Tibial nerve (tissue), 4 donors: ENCODE measurements at regions not wholly inside any gene's neighbourhood (a gene's known extent, or its start where the extent isn't known, plus 50 kb on each side); places are given as distances from the start of the nearest gene placed in this dataset.

Experiments used
- DNase-seq, 2 donors: peaks; one replicate each; pipeline ENCODE4 v3.0.0-alpha.2; 2019; ENCODE audit warnings: low spot score in 2 of 2
- H3K27ac ChIP-seq, 4 donors: fragments of 200-600 bp; sonication (generic) in 3 of 4; one replicate each; pipeline ENCODE4 v1.5.1; 2017 to 2019; ENCODE audit warnings: mild to moderate bottlenecking in 1 of 4
- H3K27me3 ChIP-seq, 2 donors: fragments of 200-600 bp; sonication (generic) in 1 of 2; one replicate each; pipeline versions ENCODE4 v1.5.1 to v1.6.0; 2017 to 2019
- H3K36me3 ChIP-seq, 3 donors: fragments of 200-600 bp; sonication (generic); one replicate each; pipeline ENCODE4 v1.5.1; 2018 to 2019
- H3K4me1 ChIP-seq, 4 donors: fragments of 200-600 bp; sonication (generic) in 3 of 4; one replicate each; pipeline ENCODE4 v1.5.1; 2017 to 2019
- H3K4me3 ChIP-seq, 4 donors: fragments of 200-600 bp; sonication (generic) in 3 of 4; one replicate each; pipeline ENCODE4 v1.5.1; 2017 to 2019; ENCODE audit warnings: mild to moderate bottlenecking in 1 of 4, moderate library complexity in 1 of 4
- H3K9me3 ChIP-seq, 4 donors: fragments of 200-600 bp; sonication (generic) in 3 of 4; one replicate each; pipeline ENCODE4 v1.5.1; 2017 to 2019
- CTCF ChIP-seq, 5 experiments: fragments of 200-600 bp in 3 of 5; fragments of 450-650 bp in 2 of 5; sonication (generic) in 3 of 5; IDR thresholded peaks; one replicate each; pipeline ENCODE4 v1.5.1; 2016 to 2019; ENCODE audit warnings: antibody characterized with exemption in 5 of 5, mild to moderate bottlenecking in 3 of 5, moderate library complexity in 2 of 5
- EP300 ChIP-seq, 2 donors: sonication (generic); formaldehyde crosslinking; IDR thresholded peaks; one replicate each; pipeline ENCODE4 v1.6.1; 2017; ENCODE audit warnings: antibody characterized with exemption in 2 of 2, mild to moderate bottlenecking in 1 of 2
- POLR2A ChIP-seq, 2 donors: fragments of 450-650 bp; IDR thresholded peaks; one replicate each; pipeline ENCODE4 v1.6.1; 2017; ENCODE audit warnings: antibody characterized with exemption in 2 of 2, mild to moderate bottlenecking in 2 of 2, moderate library complexity in 2 of 2
- WGBS, 2 donors: methylation state at CpG; one replicate each; pipeline ENCODE4 v1.1.5; 2018; 5-methylcytosine and 5-hydroxymethylcytosine counted together

- H3K4me1 ChIP-seq = no peaks in the 10 kb centered on the region
- no peak for DNase-seq
- no peak overlapping the region for H3K4me3 ChIP-seq
- 94 to 96% methylated on average over 1 of the region's 1 CpG for WGBS, 2 donors
- H3K27me3 ChIP-seq = no peaks in the 10 kb centered on the region
- TF ChIP-seq EP300 (IDR thresholded peaks at IDR 0.05) = no peak
- no peak for TF ChIP-seq CTCF (IDR thresholded peaks at IDR 0.05)
- TF ChIP-seq POLR2A (IDR thresholded peaks at IDR 0.05) = no peak
- H3K9me3 ChIP-seq = no peaks in the 10 kb centered on the region
- no peaks in the 10 kb centered on the region for H3K36me3 ChIP-seq
- no peak overlapping the region for H3K27ac ChIP-seq
These were observed 2067.3 kb upstream of the AGA start for GRCh38 chr4:179509489-179509888.

GRCh38 chr4:179521952-179522351 lies 2079.7 kb upstream of the AGA start:
- H3K27me3 ChIP-seq = no peaks in the 10 kb centered on the region
- no peak for DNase-seq
- H3K27ac ChIP-seq = no peak overlapping the region
- H3K4me1 ChIP-seq = no peaks in the 10 kb centered on the region
- TF ChIP-seq POLR2A (IDR thresholded peaks at IDR 0.05) (no peak), EP300 (IDR thresholded peaks at IDR 0.05) (no peak), CTCF (IDR thresholded peaks at IDR 0.05) (no peak)
- no peak overlapping the region for H3K4me3 ChIP-seq
- H3K36me3 ChIP-seq = no peaks in the 10 kb centered on the region
- no peaks in the 10 kb centered on the region for H3K9me3 ChIP-seq
- WGBS, 2 donors = 76 to 78% methylated on average over 2 of the region's 2 CpGs

GRCh38 chr4:179530958-179531357 lies 2088.7 kb upstream of the AGA start:
- H3K4me3 ChIP-seq = no peak overlapping the region
- H3K9me3 ChIP-seq = no peaks in the 10 kb centered on the region
- WGBS, 2 donors = 35 to 54% methylated on average over 3 of the region's 3 CpGs
- H3K27me3 ChIP-seq = no peaks in the 10 kb centered on the region
- TF ChIP-seq CTCF (IDR thresholded peaks at IDR 0.05) (no peak), POLR2A (IDR thresholded peaks at IDR 0.05) (no peak), EP300 (IDR thresholded peaks at IDR 0.05) (no peak)
- H3K27ac ChIP-seq = no peak overlapping the region
- no peaks in the 10 kb centered on the region for H3K4me1 ChIP-seq
- DNase-seq = no peak
- H3K36me3 ChIP-seq = no peaks in the 10 kb centered on the region

GRCh38 chr4:179536694-179537093 lies 2094.5 kb upstream of the AGA start:
- TF ChIP-seq POLR2A (IDR thresholded peaks at IDR 0.05) (no peak), CTCF (IDR thresholded peaks at IDR 0.05) (no peak), EP300 (IDR thresholded peaks at IDR 0.05) (no peak)
- no peak for DNase-seq
- H3K36me3 ChIP-seq = no peaks in the 10 kb centered on the region
- no peaks in the 10 kb centered on the region for H3K27me3 ChIP-seq
- H3K4me1 ChIP-seq = no peaks in the 10 kb centered on the region
- no peak overlapping the region for H3K27ac ChIP-seq
- no peak overlapping the region for H3K4me3 ChIP-seq
- 69 to 74% methylated on average over 3 of the region's 3 CpGs for WGBS, 2 donors
- H3K9me3 ChIP-seq = no peaks in the 10 kb centered on the region

GRCh38 chr4:179539641-179540040 lies 2097.4 kb upstream of the AGA start:
- no peaks in the 10 kb centered on the region for H3K9me3 ChIP-seq
- no peaks in the 10 kb centered on the region for H3K4me1 ChIP-seq
- no peaks in the 10 kb centered on the region for H3K36me3 ChIP-seq
- no peak for DNase-seq
- H3K27ac ChIP-seq = no peak overlapping the region
- H3K27me3 ChIP-seq = no peaks in the 10 kb centered on the region
- TF ChIP-seq POLR2A (IDR thresholded peaks at IDR 0.05) (no peak), EP300 (IDR thresholded peaks at IDR 0.05) (no peak), CTCF (IDR thresholded peaks at IDR 0.05) (no peak)
- no peak overlapping the region for H3K4me3 ChIP-seq
- 63 to 70% methylated on average over 3 of the region's 3 CpGs for WGBS, 2 donors
